ELF-1 (cell line): ENCODE measurements at regions not wholly inside any gene's neighbourhood (a gene's known extent, or its start where the extent isn't known, plus 50 kb on each side); places are given as distances from the start of the nearest gene placed in this dataset.
"Not testable (repeated sequence)": the region's sequence is repeated elsewhere in the genome, so short reads cannot be mapped to it uniquely, and the experiment has no call there.

Experiments
- DNase-seq: peaks from one replicate; pipeline ENCODE4 v3.0.0-alpha.2; 2016; ENCODE audit warnings: low read depth, low spot score

GRCh38 chr7:57740126-57740525, 290.1 kb downstream of the ZNF716 start:
- not testable (repeated sequence) for DNase-seq

GRCh38 chr7:57769131-57769530, 319.2 kb downstream of the ZNF716 start:
- DNase-seq: no peak

GRCh38 chr7:57769958-57770357, 320.0 kb downstream of the ZNF716 start:
- no peak for DNase-seq

- DNase-seq: no peak
Observed at GRCh38 chr7:57772126-57772924, 322.3 kb downstream of the ZNF716 start.

GRCh38 chr7:57774300-57774699, 324.3 kb downstream of the ZNF716 start:
- DNase-seq: no peak

GRCh38 chr7:57775396-57776088, 325.6 kb downstream of the ZNF716 start:
- DNase-seq: no peak

GRCh38 chr7:57776136-57776856, 326.3 kb downstream of the ZNF716 start:
- DNase-seq: not testable (repeated sequence)

- DNase-seq: no peak
Observed at GRCh38 chr7:57789130-57789529, 339.2 kb downstream of the ZNF716 start.

GRCh38 chr7:57819491-57819981, 369.6 kb downstream of the ZNF716 start:
- no peak for DNase-seq

- DNase-seq: no peak
Observed at GRCh38 chr7:57820477-57820876, 370.5 kb downstream of the ZNF716 start.

- DNase-seq: no peak
Observed at GRCh38 chr7:57821438-57822382, 371.7 kb downstream of the ZNF716 start.

GRCh38 chr7:57826548-57826947, 376.6 kb downstream of the ZNF716 start:
- DNase-seq: not testable (repeated sequence)

- not testable (repeated sequence) for DNase-seq
Observed at GRCh38 chr7:57835161-57835560, 385.2 kb downstream of the ZNF716 start.

- DNase-seq: not testable (repeated sequence)
Observed at GRCh38 chr7:57839152-57839551, 389.2 kb downstream of the ZNF716 start.

- peak; percentile 39 for DNase-seq
Observed at GRCh38 chr7:57867884-57868701, 418.1 kb downstream of the ZNF716 start.

- DNase-seq: peak; percentile 43
Observed at GRCh38 chr7:57868771-57869483, 418.9 kb downstream of the ZNF716 start.
